Ishikawa (cell line): ENCODE measurements at regions not wholly inside any gene's neighbourhood (a gene's known extent, or its start where the extent isn't known, plus 50 kb on each side); places are given as distances from the start of the nearest gene placed in this dataset.

ENCODE experiments used
- CEBPB ChIP-seq: IDR thresholded peaks from 2 replicates; pipeline ENCODE4 v1.6.1; 2012
- CREB1 ChIP-seq: IDR thresholded peaks from 2 replicates; pipeline ENCODE4 v1.6.1; 2012; ENCODE audit warnings: low read depth
- EGR1 ChIP-seq: IDR thresholded peaks from 2 replicates; pipeline ENCODE4 v1.6.1; 2012
- EP300 ChIP-seq: IDR thresholded peaks from 2 replicates; pipeline ENCODE4 v1.6.1; 2012; ENCODE audit warnings: borderline replicate concordance
- FOXM1 ChIP-seq: IDR thresholded peaks from 2 replicates; pipeline ENCODE4 v1.6.1; 2012; ENCODE audit warnings: low read depth, borderline replicate concordance
- MAX ChIP-seq: IDR thresholded peaks from 2 replicates; pipeline ENCODE4 v1.6.1; 2012
- NFIC ChIP-seq: IDR thresholded peaks from 2 replicates; pipeline ENCODE4 v1.6.1; 2012
- RAD21 ChIP-seq: IDR thresholded peaks from 2 replicates; pipeline ENCODE4 v1.6.1; 2012; ENCODE audit warnings: low read depth
- REST ChIP-seq: IDR thresholded peaks from 2 replicates; pipeline ENCODE4 v1.6.1; 2012; ENCODE audit warnings: low read depth, mild to moderate bottlenecking
- TAF1 ChIP-seq: IDR thresholded peaks from 2 replicates; pipeline ENCODE4 v1.6.1; 2012; ENCODE audit warnings: low read depth, mild to moderate bottlenecking
- TCF12 ChIP-seq: IDR thresholded peaks from 2 replicates; pipeline ENCODE4 v1.6.1; 2012; ENCODE audit warnings: low read depth
- TEAD4 ChIP-seq: IDR thresholded peaks from 2 replicates; pipeline ENCODE4 v1.6.1; 2012
- USF1 ChIP-seq: IDR thresholded peaks from 2 replicates; pipeline ENCODE4 v1.6.1; 2012
- YY1 ChIP-seq: IDR thresholded peaks from 2 replicates; pipeline ENCODE4 v1.6.1; 2012; ENCODE audit warnings: low read depth
- ZBTB7A ChIP-seq: IDR thresholded peaks from 2 replicates; pipeline ENCODE4 v1.6.1; 2012; ENCODE audit warnings: low read depth

- TF ChIP-seq NFIC (no peak), RAD21 (no peak), CREB1 (no peak), USF1 (no peak), EP300 (no peak), REST (no peak), TEAD4 (no peak), ZBTB7A (no peak), FOXM1 (no peak), EGR1 (no peak), TAF1 (no peak), TCF12 (no peak), YY1 (no peak), MAX (no peak)
Measured at GRCh38 chr4:11894977-11895376, 466.3 kb upstream of the HS3ST1 start.

- TF ChIP-seq EP300 (no peak), ZBTB7A (no peak), NFIC (no peak), FOXM1 (no peak), CREB1 (no peak), EGR1 (no peak), TEAD4 (no peak), USF1 (no peak), REST (no peak), TCF12 (no peak), RAD21 (no peak)
Measured at GRCh38 chr4:11894221-11894620, 465.5 kb upstream of the HS3ST1 start.

GRCh38 chr4:11889099-11889498 is 460.4 kb upstream of the HS3ST1 start:
- TF ChIP-seq ZBTB7A (no peak), TAF1 (no peak), FOXM1 (no peak), EGR1 (no peak), TEAD4 (no peak), MAX (no peak), NFIC (no peak), REST (no peak), RAD21 (no peak), YY1 (no peak), CREB1 (no peak), CEBPB (no peak), TCF12 (no peak)

GRCh38 chr4:11881947-11882346 is 453.3 kb upstream of the HS3ST1 start:
- TF ChIP-seq TEAD4 (no peak), NFIC (no peak), TAF1 (no peak), USF1 (no peak), RAD21 (no peak), EGR1 (no peak), YY1 (no peak), CEBPB (no peak), ZBTB7A (no peak), EP300 (no peak), FOXM1 (no peak), MAX (no peak), REST (no peak)
